H9 (cell line): ENCODE measurements at regions not wholly inside any gene's neighbourhood (a gene's known extent, or its start where the extent isn't known, plus 50 kb on each side); places are given as distances from the start of the nearest gene placed in this dataset.

ENCODE experiments used
- DNase-seq: peaks from one replicate; pipeline ENCODE4 v3.0.0-alpha.2; 2017
- H2AFZ ChIP-seq: one replicate; pipeline ENCODE4 v1.6.1; 2013; ENCODE audit warnings: mild to moderate bottlenecking, low read length, control low read depth, moderate library complexity
- H2AK5ac ChIP-seq: 2 replicates; pipeline ENCODE4 v1.6.1; 2013; ENCODE audit warnings: low read length, control low read depth, mixed read lengths; ENCODE audit not compliant: insufficient read length
- H2BK120ac ChIP-seq: one replicate; pipeline ENCODE4 v1.6.1; 2013; ENCODE audit warnings: low read depth, mild to moderate bottlenecking, low read length, control low read depth, inconsistent platforms; ENCODE audit not compliant: poor library complexity, severe bottlenecking
- H2BK12ac ChIP-seq: 2 replicates; pipeline ENCODE4 v1.6.1; 2013; ENCODE audit warnings: low read length, control low read depth, mixed read lengths, low read depth; ENCODE audit not compliant: insufficient read length
- H2BK15ac ChIP-seq: 2 replicates; pipeline ENCODE4 v1.6.1; 2013; ENCODE audit warnings: low read depth, low read length, control low read depth
- H2BK20ac ChIP-seq: one replicate; pipeline ENCODE4 v1.6.1; 2013; ENCODE audit warnings: low read depth, mild to moderate bottlenecking, low read length, control low read depth, inconsistent platforms; ENCODE audit not compliant: poor library complexity, severe bottlenecking
- H2BK5ac ChIP-seq: 2 replicates; pipeline ENCODE4 v1.6.1; 2013; ENCODE audit warnings: low read length, control low read depth, mixed read lengths; ENCODE audit not compliant: insufficient read length
- H3K14ac ChIP-seq: 2 replicates; pipeline ENCODE4 v1.6.1; 2013; ENCODE audit warnings: low read length, control low read depth; ENCODE audit not compliant: insufficient read depth
- H3K18ac ChIP-seq: 2 replicates; pipeline ENCODE4 v1.6.1; 2013; ENCODE audit warnings: low read depth, mild to moderate bottlenecking, mixed read lengths, low read length, control low read depth; ENCODE audit not compliant: insufficient read length
- H3K23ac ChIP-seq: 2 replicates; pipeline ENCODE4 v1.6.1; 2013; ENCODE audit warnings: low read length, control low read depth, mixed read lengths, low read depth; ENCODE audit not compliant: insufficient read length
- H3K23me2 ChIP-seq: 2 replicates; pipeline ENCODE4 v1.6.1; 2013; ENCODE audit warnings: low read depth, mild to moderate bottlenecking, mixed read lengths, low read length, control low read depth; ENCODE audit not compliant: insufficient read length, poor library complexity, severe bottlenecking
- H3K27ac ChIP-seq: 2 replicates; pipeline ENCODE4 v1.5.1; 2013; ENCODE audit warnings: low read length, control low read depth, mixed read lengths, low read depth; ENCODE audit not compliant: insufficient read length
- H3K27me3 ChIP-seq: 2 replicates; pipeline ENCODE4 v1.6.1; 2013; ENCODE audit warnings: low read length, control low read depth, inconsistent platforms; ENCODE audit not compliant: insufficient read depth
- H3K4ac ChIP-seq: 2 replicates; pipeline ENCODE4 v1.6.1; 2013; ENCODE audit warnings: low read depth, mild to moderate bottlenecking, control low read depth, inconsistent platforms, low read length, moderate library complexity
- H3K4me1 ChIP-seq: 2 replicates; pipeline ENCODE4 v1.6.1; 2013; ENCODE audit warnings: low read length, control low read depth, inconsistent platforms; ENCODE audit not compliant: insufficient read depth
- H3K4me2 ChIP-seq: 2 replicates; pipeline ENCODE4 v1.6.1; 2013; ENCODE audit warnings: low read length, control low read depth, mixed read lengths; ENCODE audit not compliant: insufficient read length, insufficient read depth
- H3K56ac ChIP-seq: 2 replicates; pipeline ENCODE4 v1.6.1; 2013; ENCODE audit warnings: low read depth, mild to moderate bottlenecking, mixed read lengths, low read length, control low read depth; ENCODE audit not compliant: insufficient read length
- H3K79me1 ChIP-seq: 2 replicates; pipeline ENCODE4 v1.6.1; 2013; ENCODE audit warnings: low read depth, mild to moderate bottlenecking, moderate library complexity, low read length, control low read depth, inconsistent platforms; ENCODE audit not compliant: insufficient read depth, poor library complexity, severe bottlenecking
- H3K79me2 ChIP-seq: 2 replicates; pipeline ENCODE4 v1.6.1; 2013; ENCODE audit warnings: low read length, control low read depth, inconsistent platforms; ENCODE audit not compliant: insufficient read depth
- H3K9ac ChIP-seq: 2 replicates; pipeline ENCODE4 v1.6.1; 2013; ENCODE audit warnings: low read length, control low read depth, mixed read lengths; ENCODE audit not compliant: insufficient read length; ENCODE audit errors: extremely low read depth
- H3K9me3 ChIP-seq: one replicate; pipeline ENCODE4 v1.6.1; 2013; ENCODE audit warnings: low read depth, low read length, inconsistent platforms; ENCODE audit not compliant: control insufficient read depth
- H3T11ph ChIP-seq: one replicate; pipeline ENCODE4 v1.6.1; 2013; ENCODE audit warnings: mild to moderate bottlenecking, low read length, control low read depth, inconsistent platforms
- H4K20me1 ChIP-seq: one replicate; pipeline ENCODE4 v1.6.1; 2013; ENCODE audit not compliant: control insufficient read depth, insufficient read length, insufficient read depth
- H4K5ac ChIP-seq: 2 replicates; pipeline ENCODE4 v1.6.1; 2013; ENCODE audit warnings: low read depth, mild to moderate bottlenecking, mixed read lengths, low read length, control low read depth; ENCODE audit not compliant: insufficient read length
- H4K8ac ChIP-seq: replicated peaks from 2 replicates; pipeline ENCODE4 v1.6.1; 2013; ENCODE audit warnings: low read length, control low read depth, mixed read lengths, low read depth; ENCODE audit not compliant: insufficient read length
- H4K91ac ChIP-seq: 2 replicates; pipeline ENCODE4 v1.6.1; 2013; ENCODE audit warnings: low read depth, mild to moderate bottlenecking, moderate library complexity, mixed read lengths, low read length, control low read depth; ENCODE audit not compliant: insufficient read length
- H3K27ac Mint-ChIP-seq, 3 experiments: 2 replicates in 2 of 3; 3 replicates in 1 of 3; pipeline ENCODE4 v1.8.0; 2020 to 2021; ENCODE audit warnings: mixed read lengths in 3 of 3, mild to moderate bottlenecking in 1 of 3, moderate library complexity in 1 of 3
- H3K27me3 Mint-ChIP-seq: 2 replicates; pipeline ENCODE4 v1.8.0; 2021; ENCODE audit warnings: low read depth, mild to moderate bottlenecking, moderate library complexity, mixed read lengths
- H3K36me3 Mint-ChIP-seq, 3 experiments: 2 replicates in 2 of 3; 3 replicates in 1 of 3; pipeline ENCODE4 v1.8.0; 2020 to 2021; ENCODE audit warnings: low read depth in 3 of 3, mixed read lengths in 3 of 3; ENCODE audit not compliant: insufficient read depth in 1 of 3
- H3K4me1 Mint-ChIP-seq, 2 experiments: 2 replicates each; pipeline ENCODE4 v1.8.0; 2020; ENCODE audit warnings: mixed read lengths in 2 of 2
- H3K4me3 Mint-ChIP-seq, 2 experiments: 2 replicates in 1 of 2; 3 replicates in 1 of 2; pipeline ENCODE4 v1.8.0; 2020 to 2021; ENCODE audit warnings: mild to moderate bottlenecking in 2 of 2, mixed read lengths in 2 of 2, moderate library complexity in 1 of 2
- H3K9me3 Mint-ChIP-seq, 2 experiments: 2 replicates in 1 of 2; 3 replicates in 1 of 2; pipeline ENCODE4 v1.8.0; 2020; ENCODE audit warnings: mild to moderate bottlenecking in 2 of 2, mixed read lengths in 2 of 2, moderate library complexity in 1 of 2
- CTCF ChIP-seq: fragments of 200-600 bp; sonication (generic); conservative IDR thresholded peaks from 3 replicates; pipeline ENCODE4 v1.8.0; 2021; ENCODE audit warnings: antibody characterized with exemption, mild to moderate bottlenecking
- WGBS: extraction: QIAGEN DNeasy Blood & Tissue Kit; methylation state at CpG from one replicate; pipeline ENCODE4 v1.1.7; 2013; ENCODE audit warnings: missing lambda C conversion rate, low lambda C conversion rate, mixed read lengths; ENCODE audit not compliant: insufficient read length; ENCODE audit errors: extremely low coverage; 5-methylcytosine and 5-hydroxymethylcytosine counted together

DNA sequence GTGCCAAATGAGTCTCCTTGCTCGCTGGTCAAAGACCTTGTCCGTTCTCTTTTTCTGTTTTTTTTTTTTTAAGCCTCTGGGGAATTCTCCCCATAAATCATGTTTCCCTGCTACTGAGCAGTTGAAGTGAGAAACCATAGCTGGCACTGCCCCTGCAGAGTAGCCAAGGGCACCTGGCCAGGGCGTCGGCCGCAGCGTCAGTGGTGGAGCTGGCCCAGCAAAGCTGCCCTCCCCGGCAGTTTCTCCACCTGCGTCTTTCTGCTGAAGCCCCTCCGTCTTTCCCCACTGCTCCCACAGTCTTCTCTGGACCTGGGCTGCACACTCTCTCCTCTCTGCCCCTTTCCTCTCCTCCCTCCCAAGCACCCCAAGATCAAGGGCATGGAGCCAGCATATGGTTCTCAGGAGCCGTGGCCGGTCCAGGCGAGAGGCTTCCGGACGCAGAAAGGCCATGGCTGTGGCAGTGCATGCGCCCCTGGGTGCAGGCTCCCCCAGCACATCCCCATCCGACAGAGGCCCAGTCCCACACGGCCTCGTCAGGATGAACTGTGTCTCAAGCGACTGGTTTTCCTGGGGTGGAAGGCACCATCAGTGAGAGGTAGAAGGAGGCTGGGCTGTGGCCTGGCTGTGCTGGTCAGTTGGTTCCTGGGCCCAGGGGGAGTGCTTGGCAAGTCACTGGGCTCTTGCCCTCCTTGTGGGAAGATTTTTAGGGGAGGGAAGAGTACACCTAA, 218.1 kb downstream of the ERMARD start:
- no peak overlapping the region for H2BK12ac ChIP-seq
- H3K9ac ChIP-seq, result no peak overlapping the region
- no peak overlapping the region for H3K27ac ChIP-seq
- H2AFZ ChIP-seq, result no peak overlapping the region
- no peak overlapping the region for H2AK5ac ChIP-seq
- no peaks in the 10 kb centered on the region for H3K79me2 ChIP-seq
- H3K4me2 ChIP-seq, result no peak overlapping the region
- DNase-seq, result no peak
- no peaks in the 10 kb centered on the region for H3K9me3 ChIP-seq
- no peak overlapping the region for H4K91ac ChIP-seq
- Mint-ChIP-seq H3K36me3 (peaks cover 2 to 26% (median 4%) of the 10 kb centered on the region in 3 experiments; a peak in 6 of 7 replicates), H3K27ac (no peak overlapping the region; a peak in 1 of 7 replicates), H3K9me3 (peaks cover 13 to 23% of the 10 kb centered on the region in 2 experiments), H3K4me3 (no peak overlapping the region), H3K4me1 (peaks cover 4 to 8% of the 10 kb centered on the region in 2 experiments; a peak in 2 of 4 replicates), H3K27me3 (peaks cover 16% of the 10 kb centered on the region)
- no peak overlapping the region for H4K5ac ChIP-seq
- no peak overlapping the region for H2BK20ac ChIP-seq
- no peaks in the 10 kb centered on the region for H4K20me1 ChIP-seq
- no peak overlapping the region for H3T11ph ChIP-seq
- no peaks in the 10 kb centered on the region for H3K79me1 ChIP-seq
- no peak overlapping the region for H2BK15ac ChIP-seq
- no peak overlapping the region for H3K18ac ChIP-seq
- H4K8ac ChIP-seq, result no peak overlapping the region
- H2BK5ac ChIP-seq, result no peak overlapping the region
- H3K4me1 ChIP-seq, result no peaks in the 10 kb centered on the region
- H3K27me3 ChIP-seq, result no peaks in the 10 kb centered on the region
- H3K56ac ChIP-seq, result no peak overlapping the region
- H3K23me2 ChIP-seq, result no peaks in the 10 kb centered on the region
- no peak overlapping the region for H3K4ac ChIP-seq
- H3K14ac ChIP-seq, result peak overlapping the region; percentile 47; the same call in 1 of the 2 replicates
- no CpG with 5 or more reads among the region's 19 CpGs for WGBS
- H2BK120ac ChIP-seq, result no peak overlapping the region
- TF ChIP-seq CTCF, result no peak
- H3K23ac ChIP-seq, result no peak overlapping the region
